ENCODE measurements at regions not wholly inside any gene's neighbourhood (a gene's known extent, or its start where the extent isn't known, plus 50 kb on each side); places are given as distances from the start of the nearest gene placed in this dataset.

GRCh38 chr12:25424211-25424731 is 128.8 kb downstream of the LMNTD1 start:
- TF ChIP-seq CTCF (IDR thresholded peaks at IDR 0.05; ENCODE audit: borderline replicate concordance): no peak
- Histone ChIP-seq H3K36me3 (no peaks in the 10 kb centered on the region), H3K4me3 (no peak overlapping the region), H3K27me3 (ENCODE audit: low read depth) (no peaks in the 10 kb centered on the region), H3K4me1 (peaks cover 7% of the 10 kb centered on the region), H3K9me3 (replicated peaks) (no peaks in the 10 kb centered on the region), H3K27ac (replicated peaks) (no peak overlapping the region)
- intact Hi-C loops (cut with micrococcal nuclease): no loop called here
- DNase-seq: no peak

- Histone ChIP-seq H3K36me3 (no peaks in the 10 kb centered on the region), H3K27ac (replicated peaks) (peak overlapping the region; percentile 30), H3K27me3 (ENCODE audit: low read depth) (no peaks in the 10 kb centered on the region), H3K9me3 (replicated peaks) (no peaks in the 10 kb centered on the region), H3K4me3 (no peak overlapping the region), H3K4me1 (peaks cover 7% of the 10 kb centered on the region)
- intact Hi-C loops (cut with micrococcal nuclease): no loop called here
- no peak for DNase-seq
- TF ChIP-seq CTCF (IDR thresholded peaks at IDR 0.05; ENCODE audit: borderline replicate concordance): no peak
Observed at GRCh38 chr12:25423355-25424050, 129.6 kb downstream of the LMNTD1 start.

GRCh38 chr12:25422241-25422640 is 130.8 kb downstream of the LMNTD1 start:
- no peak overlapping the region for H3K27ac ChIP-seq (replicated peaks)
- H3K27me3 ChIP-seq (ENCODE audit: low read depth): no peaks in the 10 kb centered on the region
- H3K9me3 ChIP-seq (replicated peaks): no peaks in the 10 kb centered on the region
- no peaks in the 10 kb centered on the region for H3K36me3 ChIP-seq
- intact Hi-C loops (cut with micrococcal nuclease): no loop called here
- DNase-seq: no peak
- H3K4me1 ChIP-seq: peaks cover 7% of the 10 kb centered on the region
- no peak overlapping the region for H3K4me3 ChIP-seq
- TF ChIP-seq CTCF (IDR thresholded peaks at IDR 0.05; ENCODE audit: borderline replicate concordance): no peak

- Histone ChIP-seq H3K4me1 (peaks cover 7% of the 10 kb centered on the region), H3K4me3 (no peak overlapping the region), H3K9me3 (replicated peaks) (no peaks in the 10 kb centered on the region), H3K36me3 (no peaks in the 10 kb centered on the region), H3K27ac (replicated peaks) (no peak overlapping the region), H3K27me3 (ENCODE audit: low read depth) (no peaks in the 10 kb centered on the region)
- no peak for DNase-seq
- TF ChIP-seq CTCF (IDR thresholded peaks at IDR 0.05; ENCODE audit: borderline replicate concordance): no peak
- intact Hi-C loops (cut with micrococcal nuclease): no loop called here
Observed at GRCh38 chr12:25421651-25422167, 131.4 kb downstream of the LMNTD1 start.

- H3K4me3 ChIP-seq: no peak overlapping the region
- no peaks in the 10 kb centered on the region for H3K36me3 ChIP-seq
- H3K27me3 ChIP-seq (ENCODE audit: low read depth): no peaks in the 10 kb centered on the region
- peaks cover 7% of the 10 kb centered on the region for H3K4me1 ChIP-seq
- intact Hi-C loops (cut with micrococcal nuclease): no loop called here
- no peaks in the 10 kb centered on the region for H3K9me3 ChIP-seq (replicated peaks)
- TF ChIP-seq CTCF (IDR thresholded peaks at IDR 0.05; ENCODE audit: borderline replicate concordance): no peak
- no peak for DNase-seq
- H3K27ac ChIP-seq (replicated peaks): no peak overlapping the region
Observed at GRCh38 chr12:25420116-25420515, 133.0 kb downstream of the LMNTD1 start.
